Right cardiac atrium (tissue), 5 donors: ENCODE measurements at regions not wholly inside any gene's neighbourhood (a gene's known extent, or its start where the extent isn't known, plus 50 kb on each side); places are given as distances from the start of the nearest gene placed in this dataset.
"Not testable (repeated sequence)": the region's sequence is repeated elsewhere in the genome, so short reads cannot be mapped to it uniquely, and the experiment has no call there.

Experiments
- ATAC-seq, 2 donors: fragments of 200-7000 bp; cut with Tn5 transposase; one replicate each; pipeline versions ENCODE4 v1.8.0 to v1.9.1; 2020; ENCODE audit warnings: moderate library complexity in 2 of 2, mild to moderate bottlenecking in 1 of 2
- DNase-seq, 3 donors: peaks; one replicate each; pipeline ENCODE4 v3.0.0-alpha.2; 2020
- H3K27ac ChIP-seq: one replicate; pipeline ENCODE4 v1.5.1; 2013; ENCODE audit warnings: mild to moderate bottlenecking, low read length, control low read depth, moderate library complexity
- H3K27me3 ChIP-seq: one replicate; pipeline ENCODE4 v1.6.1; 2013; ENCODE audit not compliant: control insufficient read depth, insufficient read depth
- H3K4me1 ChIP-seq: one replicate; pipeline ENCODE4 v1.6.1; 2013; ENCODE audit warnings: low read length; ENCODE audit not compliant: control insufficient read depth, insufficient read depth
- H3K4me3 ChIP-seq: one replicate; pipeline ENCODE4 v1.5.1; 2013; ENCODE audit warnings: low read length, control low read depth
- H3K9me3 ChIP-seq: one replicate; pipeline ENCODE4 v1.6.1; 2013; ENCODE audit warnings: low read length; ENCODE audit not compliant: control insufficient read depth
- WGBS: extraction: QIAGEN DNeasy Blood & Tissue Kit; methylation state at CpG from one replicate; pipeline ENCODE4 v1.1.7; 2013; 5-methylcytosine and 5-hydroxymethylcytosine counted together
- intact Hi-C, 4 donors: fragments of 100-400 bp; cut with DNase I; formaldehyde crosslinking; loops; one replicate each; pipeline versions ENCODE4 v1.11.0 to v1.14.0; 2022 to 2023
- donor health status: healthy with polysubstance abuse.
- donor health status: DM: no; HTN: yes; CAD: no.
- donor health status: DM: no; HTN: no; CAD: no.
- donor health status: DM: no; HTN: yes; CAD: no; lungs with severe emphysema.
- donor health status: DM: yes; HTN: yes; CAD: no.

DNA sequence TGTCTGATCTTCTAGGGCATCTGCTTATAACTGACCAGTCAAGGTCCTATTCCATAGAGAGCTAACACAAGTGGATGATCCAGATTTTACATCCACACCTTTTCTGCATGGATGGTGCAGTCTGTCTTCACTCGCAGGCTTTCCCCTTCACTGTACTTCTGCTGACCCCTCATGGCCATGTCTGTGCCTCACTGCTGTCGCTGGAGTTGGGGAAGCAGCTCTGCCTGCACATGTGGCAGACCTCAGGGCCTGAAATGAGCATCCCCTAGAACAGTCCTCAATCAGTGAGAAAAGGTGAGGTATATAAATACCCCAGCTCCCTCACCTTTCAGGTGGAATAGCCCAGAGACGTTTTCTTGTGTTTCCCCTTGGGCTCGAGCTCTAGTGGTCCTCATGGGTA, 233.8 kb downstream of the ANKRD36B start:
- 77% methylated on average over 4 of the region's 4 CpGs for WGBS
- Histone ChIP-seq H3K9me3 (no peaks in the 10 kb centered on the region), H3K4me3 (no peak overlapping the region), H3K27ac (no peak overlapping the region), H3K4me1 (no peaks in the 10 kb centered on the region), H3K27me3 (no peaks in the 10 kb centered on the region)
- ATAC-seq: no peak
- peak in 1 of 3 donors; percentile 11 for DNase-seq
- intact Hi-C loops: no loop called here

DNA sequence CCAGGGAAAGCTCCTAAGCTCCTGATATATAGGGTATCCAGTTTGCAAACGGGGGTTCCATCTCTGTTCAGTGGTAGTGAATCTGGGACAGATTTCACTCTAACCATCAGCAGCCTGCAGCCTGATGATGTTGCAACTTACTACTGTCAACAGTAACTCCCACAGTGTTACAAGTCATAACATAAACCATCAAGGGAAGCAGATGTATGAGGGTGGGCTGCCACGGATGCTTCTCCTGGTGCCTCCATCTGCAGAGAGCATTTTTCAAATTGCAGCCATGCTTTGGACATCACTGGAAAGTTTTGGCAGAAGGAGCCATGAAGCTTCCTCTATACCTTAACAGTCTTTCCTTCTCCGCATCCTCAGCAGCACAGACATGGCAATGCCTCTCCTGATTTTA, 234.5 kb downstream of the ANKRD36B start:
- no peaks in the 10 kb centered on the region for H3K4me1 ChIP-seq
- no peak overlapping the region for H3K27ac ChIP-seq
- WGBS: 66% methylated on average over 3 of the region's 3 CpGs
- ATAC-seq (no peak), DNase-seq (no peak)
- H3K4me3 ChIP-seq: no peak overlapping the region
- intact Hi-C loops: no loop called here
- no peaks in the 10 kb centered on the region for H3K9me3 ChIP-seq
- H3K27me3 ChIP-seq: no peaks in the 10 kb centered on the region

DNA sequence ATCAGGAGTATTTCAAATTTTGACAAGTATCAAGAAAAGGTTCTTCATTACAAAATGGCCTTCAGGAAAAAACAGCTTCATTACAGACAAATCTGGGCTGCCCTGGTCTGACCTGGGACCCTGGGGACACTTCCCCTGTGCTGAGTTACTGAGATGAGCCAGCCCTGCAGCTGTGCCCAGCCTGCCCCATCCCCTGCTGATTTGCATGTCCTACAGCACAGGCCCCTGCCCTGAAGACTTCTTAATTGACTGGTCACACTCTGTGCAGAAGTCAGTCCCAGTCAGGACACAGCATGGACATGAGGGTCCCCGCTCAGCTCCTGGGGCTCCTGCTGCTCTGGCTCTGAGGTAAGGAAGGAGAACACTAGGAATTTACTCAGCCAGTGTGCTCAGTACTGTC, 235.1 kb downstream of the ANKRD36B start:
- no peaks in the 10 kb centered on the region for H3K27me3 ChIP-seq
- no peaks in the 10 kb centered on the region for H3K9me3 ChIP-seq
- DNase-seq (peak in 1 of 3 donors; percentile 2), ATAC-seq (no peak)
- no peak overlapping the region for H3K4me3 ChIP-seq
- intact Hi-C loops: no loop called here
- no peak overlapping the region for H3K27ac ChIP-seq
- no peaks in the 10 kb centered on the region for H3K4me1 ChIP-seq
- WGBS: 89% methylated on average over 1 of the region's 1 CpG

DNA sequence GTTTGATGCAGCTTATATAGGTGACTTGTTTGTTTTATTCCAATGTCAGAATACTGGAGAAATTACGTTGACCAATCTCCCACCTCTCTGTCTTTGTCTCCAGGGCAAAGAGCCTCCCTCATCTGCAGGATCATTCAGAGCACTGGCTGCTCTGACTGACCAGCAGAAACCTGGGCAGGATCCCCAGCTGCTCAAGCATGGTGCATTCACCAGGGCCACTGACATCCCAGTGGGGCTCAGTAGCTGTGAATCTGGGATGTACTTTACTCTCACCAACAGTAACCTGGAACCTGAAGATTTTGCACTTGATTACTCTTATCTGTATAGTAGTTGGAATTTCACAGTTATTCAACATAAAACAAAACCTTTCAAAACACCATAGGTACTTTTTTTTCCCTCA, 235.9 kb downstream of the ANKRD36 start:
- intact Hi-C loops: no loop called here
- WGBS: 59% methylated on average over 1 of the region's 1 CpG

DNA sequence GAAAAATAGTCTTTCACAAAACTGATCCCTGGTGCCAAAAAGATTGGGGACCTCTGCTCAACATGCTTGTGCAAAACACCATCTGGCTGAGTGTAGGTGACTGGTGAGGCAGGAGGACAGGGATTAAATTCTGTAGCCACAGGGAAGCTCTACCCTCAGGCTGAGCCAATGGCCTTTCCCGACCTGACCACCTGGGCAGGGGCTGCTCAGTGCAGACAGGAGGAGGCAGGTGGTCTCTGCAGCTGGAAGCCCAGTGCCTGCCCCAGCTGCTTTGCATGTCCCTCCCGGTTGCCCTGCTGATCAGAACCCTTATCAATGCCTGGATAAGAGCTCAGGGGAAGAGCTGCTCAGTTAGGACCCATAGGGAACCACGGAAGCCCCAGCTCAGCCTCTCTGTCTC, 235.3 kb downstream of the ANKRD36 start:
- intact Hi-C loops: no loop called here
- DNase-seq (peak in 1 of 3 donors; percentile 8), ATAC-seq (no peak)
- Histone ChIP-seq H3K27ac (no peak overlapping the region), H3K9me3 (no peaks in the 10 kb centered on the region), H3K27me3 (no peaks in the 10 kb centered on the region), H3K4me3 (no peak overlapping the region), H3K4me1 (no peaks in the 10 kb centered on the region)
- WGBS: 48% methylated on average over 3 of the region's 3 CpGs

More for the DNA sequence above, 235.9 kb downstream of the ANKRD36 start:
- Histone ChIP-seq H3K4me3 (no peak overlapping the region), H3K27ac (no peak overlapping the region), H3K27me3 (no peaks in the 10 kb centered on the region), H3K4me1 (no peaks in the 10 kb centered on the region), H3K9me3 (no peaks in the 10 kb centered on the region)
- ATAC-seq: no peak
- no peak for DNase-seq

DNA sequence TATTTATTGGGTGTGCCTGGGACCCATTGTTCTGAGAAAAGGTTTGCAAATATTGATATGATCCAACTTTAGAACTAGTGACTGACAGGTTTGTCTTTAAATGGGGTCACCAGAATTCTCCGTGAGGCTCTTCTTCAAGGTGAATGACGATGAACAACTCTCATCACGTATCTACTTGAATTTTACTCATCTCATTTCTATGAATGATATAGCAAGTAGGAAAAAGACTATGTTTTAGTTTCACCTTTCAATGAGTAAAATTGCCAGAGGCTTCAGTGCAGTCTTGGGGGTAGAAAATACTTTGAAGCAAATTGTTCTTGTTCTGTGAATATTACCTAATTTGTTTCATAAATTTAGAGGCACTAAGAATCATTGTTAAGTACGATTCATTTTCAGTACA, 232.0 kb downstream of the ANKRD36 start:
- intact Hi-C loops, DNase-seq, H3K27ac ChIP-seq, H3K27me3 ChIP-seq, H3K4me3 ChIP-seq, ATAC-seq, H3K4me1 ChIP-seq, H3K9me3 ChIP-seq: not testable (repeated sequence)
- WGBS: no CpG with 5 or more reads among the region's 4 CpGs

DNA sequence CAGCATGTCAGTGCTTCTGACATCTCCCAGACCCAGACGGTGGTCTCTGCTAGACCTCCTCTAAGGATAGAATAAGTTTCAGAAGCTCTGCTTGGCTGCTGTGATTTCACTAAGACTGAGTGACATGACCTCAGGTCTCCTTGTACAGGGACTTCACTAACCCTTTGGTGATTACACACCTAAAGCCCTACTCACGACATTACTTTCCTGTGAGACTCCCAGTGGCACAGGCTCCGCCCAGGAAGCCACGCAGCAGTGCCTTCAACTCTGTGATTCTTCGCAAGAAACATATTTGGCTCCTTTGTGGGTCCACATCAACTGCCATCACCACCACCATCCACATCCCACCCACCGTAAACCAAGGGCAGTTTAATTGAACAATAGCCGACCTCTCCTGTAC, 220.7 kb downstream of the ANKRD36 start:
- H3K4me3 ChIP-seq, H3K4me1 ChIP-seq, ATAC-seq, H3K27ac ChIP-seq, DNase-seq, H3K9me3 ChIP-seq, H3K27me3 ChIP-seq, intact Hi-C loops: not testable (repeated sequence)
- WGBS: no CpG with 5 or more reads among the region's 7 CpGs

DNA sequence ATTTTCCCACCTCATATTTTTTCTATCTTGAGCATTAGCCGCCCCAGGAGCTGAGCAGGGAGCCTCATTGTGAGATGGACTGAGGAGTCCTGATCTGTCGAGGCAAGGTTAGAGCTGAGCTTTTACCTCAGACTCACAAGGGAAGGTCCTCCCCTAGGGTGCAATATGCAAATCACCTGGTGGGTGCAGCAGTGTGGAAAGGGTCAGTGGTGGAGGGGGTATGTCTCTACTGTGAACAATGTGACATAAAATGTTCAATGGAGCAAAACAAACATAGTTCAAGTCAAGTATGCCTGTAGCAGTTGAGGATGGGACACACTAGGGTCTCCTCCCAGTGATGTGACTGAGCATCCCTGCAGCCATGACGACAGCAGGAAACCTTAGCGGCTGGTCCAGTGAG, 219.2 kb downstream of the ANKRD36 start:
- intact Hi-C loops, DNase-seq, H3K9me3 ChIP-seq, H3K27me3 ChIP-seq, H3K4me3 ChIP-seq, H3K4me1 ChIP-seq, ATAC-seq, H3K27ac ChIP-seq: not testable (repeated sequence)
- WGBS: no CpG with 5 or more reads among the region's 4 CpGs

DNA sequence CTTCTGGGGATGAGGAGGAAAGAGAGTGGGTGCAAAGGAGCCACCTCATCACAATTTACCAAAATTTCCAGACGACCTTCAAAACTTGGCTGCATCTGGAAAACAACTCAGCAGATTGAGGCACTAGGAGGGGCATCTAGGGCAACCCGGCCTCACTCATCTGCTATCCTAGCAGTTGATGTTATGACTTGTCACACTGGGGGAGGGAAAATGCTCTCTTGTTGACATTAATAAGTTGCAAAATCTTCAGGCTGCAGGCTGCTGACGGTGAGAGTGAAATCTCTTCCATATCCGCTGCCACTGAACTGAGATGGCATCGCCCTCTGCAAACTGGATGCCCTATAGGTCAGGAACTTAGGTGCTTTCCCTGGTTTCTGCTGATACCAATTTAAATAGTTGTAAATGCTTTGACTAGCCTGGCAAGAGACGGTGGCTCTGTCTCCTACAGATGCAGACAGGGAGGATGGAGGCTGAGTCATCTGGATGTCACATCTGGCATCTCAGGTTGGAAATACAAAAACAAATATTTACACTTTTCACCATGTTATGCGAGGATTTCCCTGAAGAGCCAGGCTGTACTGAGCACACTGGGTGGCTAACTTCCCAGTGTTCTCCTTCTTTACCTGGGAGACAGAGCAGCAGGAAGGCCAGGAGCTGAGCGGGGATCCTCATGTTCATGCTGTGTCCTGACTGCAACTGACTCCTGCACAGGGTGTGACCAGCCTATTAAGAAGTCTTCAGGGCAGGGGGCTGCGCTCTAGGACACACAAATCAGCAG, 209.2 kb downstream of the ANKRD36 start:
- H3K27me3 ChIP-seq, H3K4me3 ChIP-seq, DNase-seq, ATAC-seq, H3K27ac ChIP-seq, intact Hi-C loops, H3K9me3 ChIP-seq, H3K4me1 ChIP-seq: not testable (repeated sequence)
- WGBS: no CpG with 5 or more reads among the region's 9 CpGs

DNA sequence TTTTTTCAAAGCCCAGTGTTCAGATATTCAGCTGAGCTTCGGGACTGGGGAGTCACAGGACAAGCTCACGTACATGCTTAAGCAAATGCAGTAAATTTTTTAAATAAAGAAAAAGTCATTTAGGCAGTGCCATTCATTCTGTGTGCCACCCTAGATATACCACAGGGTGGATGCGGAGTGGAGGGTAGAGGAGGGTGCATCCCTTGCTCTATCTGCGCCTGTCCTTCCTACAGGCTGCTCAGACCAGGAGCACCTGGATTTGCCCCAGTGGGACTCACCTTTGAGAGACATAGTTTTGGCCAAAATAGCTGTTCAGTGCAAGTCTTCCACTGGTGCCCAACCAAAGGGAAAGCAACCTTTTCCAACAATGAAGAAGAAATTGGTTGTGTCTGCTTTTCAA, 202.4 kb downstream of the ANKRD36 start:
- WGBS: 93% methylated on average over 2 of the region's 4 CpGs
- ATAC-seq, H3K9me3 ChIP-seq, DNase-seq, H3K27me3 ChIP-seq, H3K4me3 ChIP-seq, intact Hi-C loops, H3K4me1 ChIP-seq, H3K27ac ChIP-seq: not testable (repeated sequence)

DNA sequence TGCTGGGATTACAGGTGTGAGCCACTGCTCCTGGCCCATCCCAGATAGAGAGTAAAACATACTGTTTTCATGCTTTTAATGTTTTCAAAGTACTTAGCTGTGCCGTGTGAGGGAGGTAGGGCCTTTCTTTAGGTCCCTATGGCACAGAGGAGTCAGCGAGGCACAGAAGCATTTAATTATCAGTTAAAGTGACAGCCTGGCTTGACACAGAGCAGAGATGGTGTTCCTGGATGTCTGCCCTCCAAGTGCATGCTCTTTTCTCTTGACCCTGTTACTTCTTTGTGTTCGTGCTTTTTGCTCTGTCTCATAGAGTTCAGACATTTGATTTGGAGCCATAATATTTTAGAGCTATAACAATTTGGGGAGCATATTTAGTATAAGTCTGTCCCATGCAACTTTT, 199.5 kb downstream of the ANKRD36 start:
- H3K27me3 ChIP-seq, intact Hi-C loops, H3K9me3 ChIP-seq, H3K27ac ChIP-seq, H3K4me1 ChIP-seq, DNase-seq, ATAC-seq, H3K4me3 ChIP-seq: not testable (repeated sequence)
- 31% methylated on average over 2 of the region's 3 CpGs for WGBS

DNA sequence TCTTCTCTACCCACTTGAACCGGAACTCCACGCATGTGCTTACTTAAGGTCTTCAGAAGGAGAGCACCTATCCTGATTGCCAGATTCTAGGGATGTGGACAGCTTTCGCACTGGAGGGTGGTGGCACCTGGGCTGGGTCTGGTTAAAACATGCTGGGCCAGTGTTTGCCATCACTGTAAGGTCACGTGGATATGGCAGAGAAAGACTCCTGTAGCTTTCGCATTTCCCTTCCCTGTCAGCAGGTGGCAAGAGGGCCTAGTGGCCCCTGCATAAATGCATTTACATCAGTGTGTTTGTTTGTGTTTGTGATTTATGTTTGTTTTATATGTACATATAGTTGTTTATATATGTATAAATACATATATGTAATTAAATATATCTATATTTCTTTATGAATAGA, 192.5 kb downstream of the ANKRD36 start:
- H3K4me3 ChIP-seq, H3K27me3 ChIP-seq, H3K27ac ChIP-seq, ATAC-seq, H3K4me1 ChIP-seq, intact Hi-C loops, DNase-seq, H3K9me3 ChIP-seq: not testable (repeated sequence)
- WGBS: no CpG with 5 or more reads among the region's 5 CpGs
